CD14-positive monocyte (primary cell): ENCODE measurements at regions not wholly inside any gene's neighbourhood (a gene's known extent, or its start where the extent isn't known, plus 50 kb on each side); places are given as distances from the start of the nearest gene placed in this dataset.

Experiments
- DNase-seq, 3 donors: peaks; one replicate each; pipeline ENCODE4 v3.0.0-alpha.2; 2011 to 2022
- H2AFZ ChIP-seq: 2 replicates; pipeline ENCODE4 v1.6.0; 2012; ENCODE audit warnings: mild to moderate bottlenecking, low read depth, low read length, inconsistent platforms; ENCODE audit not compliant: insufficient read depth, poor library complexity, severe bottlenecking
- H3K27ac ChIP-seq, 2 donors: 1 replicate in 1 of 2; 2 replicates in 1 of 2; pipeline ENCODE4 v1.5.1; 2012 to 2013; ENCODE audit warnings: low read length in 2 of 2, control low read depth in 1 of 2, inconsistent platforms in 1 of 2, low read depth in 1 of 2, mild to moderate bottlenecking in 1 of 2
- H3K27me3 ChIP-seq, 2 donors: one replicate each; pipeline versions ENCODE4 v1.6.0 to v1.6.1; 2011 to 2013; ENCODE audit warnings: low read length in 2 of 2; ENCODE audit not compliant: control insufficient read depth in 2 of 2, insufficient read depth in 2 of 2
- H3K36me3 ChIP-seq, 2 donors: replicated peaks in 1 of 2; 1 replicate in 1 of 2; 2 replicates in 1 of 2; pipeline versions ENCODE4 v1.5.1 to v1.6.1; 2012 to 2013; ENCODE audit warnings: low read length in 2 of 2, control low read depth in 1 of 2, inconsistent platforms in 1 of 2, mild to moderate bottlenecking in 1 of 2; ENCODE audit not compliant: insufficient read depth in 2 of 2, control insufficient read depth in 1 of 2
- H3K4me1 ChIP-seq, 2 donors: 1 replicate in 1 of 2; 2 replicates in 1 of 2; pipeline versions ENCODE4 v1.5.1 to v1.6.1; 2012 to 2013; ENCODE audit warnings: low read length in 2 of 2, control low read depth in 1 of 2, inconsistent platforms in 1 of 2, mild to moderate bottlenecking in 1 of 2, moderate library complexity in 1 of 2; ENCODE audit not compliant: insufficient read depth in 2 of 2, control insufficient read depth in 1 of 2
- H3K4me2 ChIP-seq: replicated peaks from 2 replicates; pipeline ENCODE3; 2012; ENCODE audit warnings: low read length, moderate library complexity, mild to moderate bottlenecking; ENCODE audit not compliant: poor library complexity, severe bottlenecking; ENCODE audit errors: extremely low read depth
- H3K4me3 ChIP-seq, 3 experiments: fragments of 200-600 bp in 1 of 3; sonication (generic) in 1 of 3; replicated peaks in 1 of 3; 1 replicate in 2 of 3; 2 replicates in 1 of 3; pipeline ENCODE4 v1.5.1; 2011 to 2013; ENCODE audit warnings: low read length in 3 of 3, mild to moderate bottlenecking in 3 of 3, control low read depth in 2 of 3, low read depth in 2 of 3, inconsistent platforms in 1 of 3, moderate library complexity in 1 of 3
- H3K79me2 ChIP-seq: 2 replicates; pipeline ENCODE4 v1.6.0; 2012; ENCODE audit warnings: mild to moderate bottlenecking, control low read depth, inconsistent platforms, low read length, moderate library complexity; ENCODE audit not compliant: insufficient read depth
- H3K9ac ChIP-seq: 2 replicates; pipeline ENCODE4 v1.6.0; 2017; ENCODE audit warnings: low read length, mild to moderate bottlenecking; ENCODE audit not compliant: insufficient read depth, poor library complexity, severe bottlenecking
- H3K9me3 ChIP-seq, 2 donors: replicated peaks in 1 of 2; 1 replicate in 1 of 2; 2 replicates in 1 of 2; pipeline versions ENCODE4 v1.5.1 to v1.6.1; 2012 to 2013; ENCODE audit warnings: low read length in 2 of 2, control low read depth in 1 of 2; ENCODE audit not compliant: control insufficient read depth in 1 of 2, insufficient read depth in 1 of 2
- H4K20me1 ChIP-seq: 2 replicates; pipeline ENCODE4 v1.6.0; 2012; ENCODE audit warnings: mild to moderate bottlenecking, low read length, control low read depth, moderate library complexity; ENCODE audit not compliant: insufficient read depth
- H3K27ac Mint-ChIP-seq, 7 donors: one replicate each; pipeline ENCODE4 v1.8.0; 2020; ENCODE audit warnings: mild to moderate bottlenecking in 7 of 7, mixed read lengths in 7 of 7, moderate library complexity in 6 of 7, inconsistent platforms in 2 of 7
- H3K27me3 Mint-ChIP-seq, 3 donors: one replicate each; pipeline ENCODE4 v1.8.0; 2021 to 2022; ENCODE audit warnings: low read depth in 3 of 3, mild to moderate bottlenecking in 3 of 3, mixed read lengths in 3 of 3, moderate library complexity in 3 of 3, inconsistent platforms in 1 of 3
- H3K36me3 Mint-ChIP-seq, 2 donors: one replicate each; pipeline ENCODE4 v1.8.0; 2020; ENCODE audit warnings: mixed read lengths in 2 of 2, inconsistent platforms in 1 of 2, mild to moderate bottlenecking in 1 of 2
- H3K4me1 Mint-ChIP-seq: one replicate; pipeline ENCODE4 v1.8.0; 2020; ENCODE audit warnings: mild to moderate bottlenecking, mixed read lengths
- H3K4me3 Mint-ChIP-seq, 2 donors: one replicate each; pipeline ENCODE4 v1.8.0; 2020; ENCODE audit warnings: mild to moderate bottlenecking in 2 of 2, mixed read lengths in 2 of 2, moderate library complexity in 1 of 2
- H3K9me3 Mint-ChIP-seq, 7 donors: one replicate each; pipeline ENCODE4 v1.8.0; 2020 to 2022; ENCODE audit warnings: mixed read lengths in 7 of 7, mild to moderate bottlenecking in 6 of 7, moderate library complexity in 6 of 7, inconsistent platforms in 2 of 7
- CTCF ChIP-seq: fragments of 200-600 bp; IDR thresholded peaks from one replicate; pipeline ENCODE4 v1.8.0; 2022; ENCODE audit warnings: antibody characterized with exemption, mild to moderate bottlenecking
- WGBS: methylation state at CpG from one replicate; pipeline ENCODE4 v1.1.5; 2013; ENCODE audit warnings: missing lambda C conversion rate; ENCODE audit not compliant: insufficient coverage; 5-methylcytosine and 5-hydroxymethylcytosine counted together
- intact Hi-C, 2 donors: fragments of 100-400 bp; cut with micrococcal nuclease; formaldehyde crosslinking; loops; one replicate each; pipeline versions ENCODE4 v1.15.0 to v1.15.1; 2023

DNA sequence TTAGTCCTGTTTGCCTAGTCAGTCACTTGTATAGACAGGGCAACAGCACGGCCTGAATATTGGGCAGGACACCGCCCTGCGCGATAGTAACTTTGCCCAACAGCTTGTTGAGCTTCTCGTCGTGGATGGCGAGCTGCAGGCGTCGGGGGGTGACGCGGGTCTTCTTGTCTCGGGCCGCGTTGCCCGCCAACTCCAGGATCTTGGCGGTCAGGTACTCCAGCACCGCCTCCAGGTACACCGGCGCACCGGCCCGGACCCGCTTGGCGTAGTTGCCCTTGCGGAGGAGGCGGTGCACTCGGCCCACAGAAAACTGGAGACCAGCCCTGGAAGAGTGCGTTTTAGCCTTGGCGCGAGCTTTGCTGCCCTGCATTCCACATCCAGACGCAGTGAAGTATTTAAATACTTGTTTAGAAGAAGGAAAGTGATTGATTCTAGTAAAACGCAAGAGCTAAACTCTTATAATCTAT is 92.8 kb upstream of the BTN3A2 start:
- no peaks in the 10 kb centered on the region for H3K27me3 ChIP-seq
- intact Hi-C loops = loop anchor here (5.0 to 10.0 kb wide), 2 partner anchors 75 to 237 kb away; a partner anchor contains a TSS
- peaks cover 0 to 4% (median 0%) of the 10 kb centered on the region in 7 donors for H3K9me3 Mint-ChIP-seq
- peaks cover 0 to 3% (median 0%) of the 10 kb centered on the region in 3 donors for H3K27me3 Mint-ChIP-seq
- H4K20me1 ChIP-seq = no peaks in the 10 kb centered on the region
- no peaks in the 10 kb centered on the region for H3K9me3 ChIP-seq
- peak overlapping the region; percentile 95 for H2AFZ ChIP-seq
- H3K27ac ChIP-seq = peak overlapping the region; percentile 74 to 83
- H3K79me2 ChIP-seq = peaks cover 17% of the 10 kb centered on the region
- under 1% methylated on average over 25 of the region's 31 CpGs for WGBS
- H3K36me3 Mint-ChIP-seq = no peaks in the 10 kb centered on the region
- peak overlapping the region in 4 of 7 donors; percentile 88 to 92 (median 91) for H3K27ac Mint-ChIP-seq
- H3K4me3 Mint-ChIP-seq = no peak overlapping the region
- H3K4me2 ChIP-seq = peak overlapping the region; percentile 96
- H3K4me1 Mint-ChIP-seq = peaks cover 33% of the 10 kb centered on the region
- peak overlapping the region; percentile 29 for H3K9ac ChIP-seq
- H3K4me1 ChIP-seq = peaks cover 36 to 49% of the 10 kb centered on the region in 2 donors
- H3K4me3 ChIP-seq = peak overlapping the region; percentile 50 to 82 (median 58)
- no peaks in the 10 kb centered on the region for H3K36me3 ChIP-seq
- no peak for TF ChIP-seq CTCF
- DNase-seq = peak in 1 of 3 donors; percentile 22

- peaks cover 0 to 2% (median 0%) of the 10 kb centered on the region in 3 donors for H3K27me3 Mint-ChIP-seq
- Histone ChIP-seq H3K36me3 (no peaks in the 10 kb centered on the region), H3K4me1 (peaks cover 36 to 45% of the 10 kb centered on the region in 2 donors), H3K9ac (peak overlapping the region; percentile 68), H3K9me3 (no peaks in the 10 kb centered on the region), H2AFZ (peak overlapping the region; percentile 91), H3K27ac (peak overlapping the region; percentile 81 to 83), H3K79me2 (peaks cover 16% of the 10 kb centered on the region), H4K20me1 (no peaks in the 10 kb centered on the region), H3K4me3 (peak overlapping the region; percentile 72 to 98 (median 82)), H3K27me3 (no peaks in the 10 kb centered on the region), H3K4me2 (peak overlapping the region; percentile 96)
- DNase-seq = peak; percentile 22 to 28 (median 22)
- no peaks in the 10 kb centered on the region for H3K36me3 Mint-ChIP-seq
- intact Hi-C loops = loop anchor here (5.0 to 10.0 kb wide), 2 partner anchors 77 to 239 kb away; a partner anchor contains a TSS
- peaks cover 0 to 5% (median 0%) of the 10 kb centered on the region in 7 donors for H3K9me3 Mint-ChIP-seq
- no peak overlapping the region for H3K4me3 Mint-ChIP-seq
- H3K27ac Mint-ChIP-seq = no peak overlapping the region
- WGBS = 7% methylated on average over 8 of the region's 21 CpGs
- H3K4me1 Mint-ChIP-seq = peaks cover 31% of the 10 kb centered on the region
- TF ChIP-seq CTCF = no peak
These were observed 91.1 kb upstream of the BTN3A2 start for GRCh38 chr6:26273673-26274588.
